GM23248 (cell line): ENCODE measurements at regions not wholly inside any gene's neighbourhood (a gene's known extent, or its start where the extent isn't known, plus 50 kb on each side); places are given as distances from the start of the nearest gene placed in this dataset.
A peak's percentile ranks its signal among the peaks of the same experiment; 100 is the strongest.
"Not testable (repeated sequence)": the region's sequence is repeated elsewhere in the genome, so short reads cannot be mapped to it uniquely, and the experiment has no call there.

Experiments
- DNase-seq: peaks from one replicate; pipeline ENCODE4 v3.0.0-alpha.2; 2015
- H2AFZ ChIP-seq: fragments of 200-600 bp; sonication (generic); 2 replicates; pipeline ENCODE4 v1.6.1; 2016; ENCODE audit warnings: antibody characterized with exemption
- H3F3A ChIP-seq: fragments of 200-600 bp; sonication (generic); 2 replicates; pipeline ENCODE4 v1.6.1; 2016; ENCODE audit warnings: mild to moderate bottlenecking, antibody characterized with exemption, mixed run types; ENCODE audit not compliant: insufficient read depth
- H3K27ac ChIP-seq: fragments of 200-600 bp; sonication (generic); 2 replicates; pipeline ENCODE4 v1.5.1; 2016; ENCODE audit warnings: mild to moderate bottlenecking
- H3K27me3 ChIP-seq: fragments of 200-600 bp; sonication (generic); replicated peaks from 2 replicates; pipeline ENCODE4 v1.6.1; 2016; ENCODE audit warnings: mild to moderate bottlenecking; ENCODE audit not compliant: insufficient read depth
- H3K36me3 ChIP-seq: fragments of 200-600 bp; sonication (generic); 2 replicates; pipeline ENCODE4 v1.6.1; 2016; ENCODE audit warnings: low read depth, mild to moderate bottlenecking
- H3K4me1 ChIP-seq: fragments of 200-600 bp; sonication (generic); 2 replicates; pipeline ENCODE4 v1.6.1; 2016; ENCODE audit warnings: mild to moderate bottlenecking; ENCODE audit not compliant: insufficient read depth
- H3K4me2 ChIP-seq: fragments of 200-600 bp; sonication (generic); one replicate; pipeline ENCODE4 v1.6.1; 2016; ENCODE audit warnings: mild to moderate bottlenecking; ENCODE audit not compliant: unreplicated experiment
- H3K4me3 ChIP-seq: fragments of 200-600 bp; sonication (generic); 2 replicates; pipeline ENCODE4 v1.5.1; 2016; ENCODE audit warnings: mild to moderate bottlenecking
- H3K79me2 ChIP-seq: fragments of 200-600 bp; sonication (generic); 2 replicates; pipeline ENCODE4 v1.6.1; 2016; ENCODE audit warnings: mild to moderate bottlenecking; ENCODE audit not compliant: insufficient read depth
- H3K9ac ChIP-seq: fragments of 200-600 bp; sonication (generic); 2 replicates; pipeline ENCODE4 v1.6.1; 2016; ENCODE audit warnings: mild to moderate bottlenecking
- H3K9me2 ChIP-seq: fragments of 200-600 bp; sonication (generic); 2 replicates; pipeline ENCODE4 v1.6.1; 2016; ENCODE audit warnings: mixed run types, mild to moderate bottlenecking, moderate library complexity; ENCODE audit not compliant: insufficient read depth
- H3K9me3 ChIP-seq: fragments of 200-600 bp; sonication (generic); one replicate; pipeline ENCODE4 v1.6.1; 2017; ENCODE audit warnings: low read depth
- H4K20me1 ChIP-seq: fragments of 200-600 bp; sonication (generic); 2 replicates; pipeline ENCODE4 v1.6.0; 2016; ENCODE audit not compliant: insufficient read depth
- EZH2 ChIP-seq: fragments of 200-600 bp; sonication (generic); IDR thresholded peaks from 2 replicates; pipeline ENCODE4 v1.6.1; 2018; ENCODE audit warnings: antibody characterized with exemption, mild to moderate bottlenecking; ENCODE audit not compliant: insufficient read depth, poor library complexity, severe bottlenecking
- EZH2phosphoT487 ChIP-seq: fragments of 200-600 bp; sonication (generic); IDR thresholded peaks from 2 replicates; pipeline ENCODE4 v1.6.1; 2018; ENCODE audit warnings: antibody characterized with exemption, moderate library complexity, mild to moderate bottlenecking, low read depth; ENCODE audit not compliant: insufficient read depth
- WGBS, 2 experiments: methylation state at CpG; one replicate each; pipeline ENCODE4 v1.1.6; 2015 to 2017; ENCODE audit warnings: low lambda C conversion rate in 2 of 2, low coverage in 1 of 2; ENCODE audit errors: missing lambda C conversion rate in 2 of 2; 5-methylcytosine and 5-hydroxymethylcytosine counted together
- in situ Hi-C: fragments of 300-500 bp; cut with MboI; formaldehyde crosslinking; loops from 2 replicates; pipeline ENCODE4 v1.15.0; 2020

DNA sequence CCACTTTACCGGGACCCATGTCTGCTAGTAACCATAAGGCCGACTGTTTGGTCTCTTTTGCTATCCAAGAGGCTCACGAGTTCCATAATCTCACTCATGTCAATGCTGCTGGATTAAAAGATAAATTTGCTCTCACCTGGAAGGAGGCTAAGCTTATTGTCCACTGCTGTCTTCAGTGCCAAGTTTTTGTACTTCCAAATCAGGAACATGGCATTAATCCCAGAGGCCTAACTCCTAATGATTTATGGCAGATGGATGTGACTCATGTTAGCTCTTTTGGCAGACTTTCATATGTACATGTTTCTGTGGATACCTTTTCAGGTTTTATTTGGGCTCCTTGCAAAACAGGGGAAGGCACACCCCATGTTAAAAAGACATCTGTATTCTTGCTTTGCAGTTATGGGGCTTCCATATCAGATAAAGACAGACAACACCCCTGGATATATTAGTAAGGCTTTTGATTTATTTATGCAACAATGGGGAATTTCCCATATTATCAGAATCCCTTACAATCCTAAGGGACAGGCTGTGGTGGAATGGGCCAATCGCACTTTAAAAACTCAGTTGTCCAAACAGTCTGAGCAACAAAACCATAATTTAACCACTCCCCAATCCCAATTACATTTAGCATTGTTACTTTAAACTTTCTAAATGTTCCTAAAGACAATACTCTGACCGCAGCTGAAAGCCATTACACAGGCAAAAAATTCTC lies 162.7 kb downstream of the IER5 start:
- 34 to 36% methylated on average over 5 of the region's 5 CpGs for WGBS, 2 experiments
- TF ChIP-seq EZH2phosphoT487 (no peak), EZH2 (no peak)
- no peak overlapping the region for H2AFZ ChIP-seq
- H3K27me3 ChIP-seq, result no peaks in the 10 kb centered on the region
- no peak overlapping the region for H3K4me3 ChIP-seq
- H4K20me1 ChIP-seq, result no peaks in the 10 kb centered on the region
- no peaks in the 10 kb centered on the region for H3K9me3 ChIP-seq
- H3K36me3 ChIP-seq, result no peaks in the 10 kb centered on the region
- peak overlapping the region; percentile 7 for H3K4me2 ChIP-seq
- H3K27ac ChIP-seq, result no peak overlapping the region
- H3K79me2 ChIP-seq, result no peaks in the 10 kb centered on the region
- H3F3A ChIP-seq, result peaks cover 15% of the 10 kb centered on the region
- H3K9me2 ChIP-seq, result no peaks in the 10 kb centered on the region
- in situ Hi-C loops, result no loop called here
- no peak overlapping the region for H3K9ac ChIP-seq
- DNase-seq, result peak; percentile 44
- peaks cover 30% of the 10 kb centered on the region for H3K4me1 ChIP-seq

DNA sequence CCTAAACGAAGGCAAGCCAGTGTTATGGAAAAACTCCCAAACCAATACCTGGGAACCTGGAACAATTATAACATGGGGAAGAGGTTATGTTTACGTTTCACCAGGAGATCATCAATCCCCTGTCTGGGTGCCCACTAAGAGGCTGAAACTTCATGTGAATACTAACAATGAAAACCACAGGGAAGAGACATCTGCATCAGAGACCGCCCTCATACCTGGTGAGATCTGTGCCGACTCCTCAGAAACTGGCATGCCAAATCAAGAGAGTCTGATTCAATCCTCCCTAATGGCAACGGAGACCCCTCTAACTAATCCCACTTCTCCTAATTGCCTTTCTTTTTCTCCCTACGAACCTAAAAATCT lies 163.2 kb downstream of the IER5 start:
- H3K79me2 ChIP-seq, result no peaks in the 10 kb centered on the region
- no peaks in the 10 kb centered on the region for H3K9me3 ChIP-seq
- no peak for DNase-seq
- H3K36me3 ChIP-seq, result no peaks in the 10 kb centered on the region
- no peak overlapping the region for H3K9ac ChIP-seq
- no peaks in the 10 kb centered on the region for H3K27me3 ChIP-seq
- H4K20me1 ChIP-seq, result no peaks in the 10 kb centered on the region
- H3K4me1 ChIP-seq, result peaks cover 30% of the 10 kb centered on the region
- H3K27ac ChIP-seq, result no peak overlapping the region
- 23 to 24% methylated on average over 6 of the region's 6 CpGs for WGBS, 2 experiments
- H2AFZ ChIP-seq, result no peak overlapping the region
- in situ Hi-C loops, result no loop called here
- H3K9me2 ChIP-seq, result no peaks in the 10 kb centered on the region
- H3K4me3 ChIP-seq, result no peak overlapping the region
- TF ChIP-seq EZH2phosphoT487 (no peak), EZH2 (no peak)
- H3K4me2 ChIP-seq, result no peak overlapping the region
- H3F3A ChIP-seq, result peaks cover 20% of the 10 kb centered on the region

DNA sequence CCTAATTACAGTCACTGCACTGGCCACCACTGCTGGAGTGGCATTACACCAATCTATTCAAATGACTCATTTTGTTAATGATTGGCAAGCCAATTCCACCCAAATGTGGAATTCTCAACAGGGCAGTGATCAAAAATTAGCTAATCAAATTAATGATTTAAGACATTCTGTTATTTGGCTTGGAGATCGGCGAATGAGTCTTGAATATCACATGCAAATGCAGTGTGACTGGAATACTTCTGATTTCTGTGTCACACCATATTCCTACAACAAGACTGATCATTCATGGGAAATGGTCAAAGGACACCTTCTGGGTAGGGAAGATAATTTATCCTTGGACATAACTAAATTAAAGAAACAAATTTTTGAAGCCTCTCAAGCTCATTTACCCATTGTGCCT lies 165.1 kb downstream of the IER5 start:
- H3K9me2 ChIP-seq, H4K20me1 ChIP-seq, H3K9me3 ChIP-seq, H3K27me3 ChIP-seq, H3K4me3 ChIP-seq, H3K79me2 ChIP-seq, in situ Hi-C loops, H3K27ac ChIP-seq, DNase-seq, H3K9ac ChIP-seq, H3K4me2 ChIP-seq, H2AFZ ChIP-seq, H3K36me3 ChIP-seq: not testable (repeated sequence)
- 35 to 44% methylated on average over 2 of the region's 2 CpGs for WGBS, 2 experiments
- Histone ChIP-seq H3F3A (peaks cover 20% of the 10 kb centered on the region), H3K4me1 (peaks cover 30% of the 10 kb centered on the region)

DNA sequence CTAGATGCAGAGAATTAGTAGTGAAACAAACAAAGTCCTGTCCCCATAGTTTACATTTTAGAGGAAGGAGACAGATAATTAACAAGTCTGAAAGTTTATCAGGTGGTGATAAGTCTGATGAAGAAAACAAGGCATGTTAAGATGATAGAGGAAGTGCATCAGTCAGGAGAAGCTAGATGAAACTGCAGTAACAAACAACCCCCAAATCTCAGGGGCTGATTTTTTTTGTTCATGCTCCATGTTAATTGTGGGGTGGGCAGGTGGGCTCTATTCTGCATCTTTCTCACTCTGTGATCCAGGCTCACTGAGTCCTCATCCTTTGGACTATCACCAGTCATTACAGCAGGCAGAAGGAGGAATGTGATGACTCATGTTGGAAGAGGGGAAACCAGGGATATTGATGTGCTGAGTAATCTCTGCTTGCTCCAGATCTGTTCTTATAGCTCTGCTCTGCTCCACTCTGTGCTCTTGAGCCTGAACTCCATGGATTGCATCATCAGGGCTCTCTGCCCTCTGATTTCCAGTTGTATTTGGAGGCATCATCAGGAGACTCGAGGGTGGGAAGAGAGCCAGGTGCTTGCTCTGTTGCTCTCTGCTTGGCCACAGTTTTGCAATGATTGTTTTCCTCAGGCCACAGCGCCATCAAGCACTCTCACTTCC lies 166.9 kb downstream of the IER5 start:
- in situ Hi-C loops, result no loop called here
- TF ChIP-seq EZH2, result no peak
- TF ChIP-seq EZH2phosphoT487, result no peak
- no peak overlapping the region for H2AFZ ChIP-seq

More for the DNA sequence above, 166.9 kb downstream of the IER5 start:
- Histone ChIP-seq H3K4me3 (no peak overlapping the region), H3K79me2 (no peaks in the 10 kb centered on the region), H3K4me1 (peaks cover 30% of the 10 kb centered on the region), H3K9ac (no peak overlapping the region), H3K27ac (peak overlapping the region; percentile 51), H3K36me3 (no peaks in the 10 kb centered on the region), H3F3A (peaks cover 20% of the 10 kb centered on the region), H3K4me2 (no peak overlapping the region), H3K27me3 (no peaks in the 10 kb centered on the region; the same call in 1 of the 2 replicates), H3K9me2 (no peaks in the 10 kb centered on the region), H3K9me3 (no peaks in the 10 kb centered on the region), H4K20me1 (no peaks in the 10 kb centered on the region)
- WGBS, 2 experiments, result 38 to 42% methylated on average over 2 of the region's 2 CpGs
- DNase-seq, result peak; percentile 98
